Left kidney (tissue), 1 donor: ENCODE measurements at regions not wholly inside any gene's neighbourhood (a gene's known extent, or its start where the extent isn't known, plus 50 kb on each side); places are given as distances from the start of the nearest gene placed in this dataset.

ENCODE experiments used
- DNase-seq: peaks from one replicate; pipeline ENCODE4 v3.0.0-alpha.2; 2013

DNA sequence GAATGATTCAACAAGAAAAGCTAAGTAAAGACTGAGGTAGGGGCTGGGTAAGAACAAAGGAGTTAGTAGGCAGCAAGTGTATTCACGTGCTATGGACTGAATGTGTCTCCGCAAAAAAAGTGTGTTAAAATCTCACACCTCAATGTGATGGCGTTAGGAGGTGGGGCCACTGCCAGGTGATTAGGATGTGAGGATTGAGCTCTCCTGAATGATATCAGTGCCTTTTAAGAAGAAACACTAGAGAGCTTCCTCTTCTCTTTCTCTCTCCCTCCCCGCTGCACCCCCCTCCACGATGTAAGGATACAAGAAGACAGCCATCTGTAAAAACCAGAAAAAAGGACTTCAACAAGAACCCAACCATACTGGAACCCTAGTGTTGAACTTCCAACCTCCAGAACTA, 396.1 kb upstream of the PLXNA2 start:
- DNase-seq = no peak

DNA sequence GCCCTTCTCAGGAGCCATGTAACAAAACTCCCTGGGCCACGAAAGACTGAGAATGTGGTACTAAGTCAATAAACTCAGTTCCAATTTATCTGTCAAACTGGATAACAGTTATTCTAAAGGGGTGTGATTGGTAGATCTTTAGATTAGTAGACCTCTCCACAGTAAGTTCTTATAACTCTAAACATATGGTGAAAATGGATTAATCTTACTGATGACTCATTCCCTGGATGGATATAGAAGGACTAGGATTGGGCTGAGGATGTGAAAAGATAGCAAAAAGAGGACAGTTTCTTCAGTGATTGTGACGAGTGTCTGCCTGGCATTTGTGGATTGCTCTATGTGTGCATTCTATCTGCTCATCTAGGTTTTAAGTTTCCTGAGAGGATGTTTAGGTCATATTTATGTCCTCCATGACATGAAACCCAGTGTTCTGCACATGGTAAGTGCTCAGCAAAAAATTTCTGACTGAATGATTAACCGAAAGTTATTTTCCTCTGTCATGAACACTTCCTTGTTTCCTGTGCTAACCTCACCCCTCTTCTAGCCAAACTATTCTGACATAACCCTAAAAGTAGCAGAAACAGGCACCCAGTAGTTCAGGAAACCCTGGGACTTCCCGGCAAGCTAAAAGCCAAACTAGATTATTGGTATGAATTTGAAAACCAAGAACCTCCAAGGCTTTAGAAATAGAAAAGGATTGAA, 397.5 kb upstream of the PLXNA2 start:
- DNase-seq = no peak

DNA sequence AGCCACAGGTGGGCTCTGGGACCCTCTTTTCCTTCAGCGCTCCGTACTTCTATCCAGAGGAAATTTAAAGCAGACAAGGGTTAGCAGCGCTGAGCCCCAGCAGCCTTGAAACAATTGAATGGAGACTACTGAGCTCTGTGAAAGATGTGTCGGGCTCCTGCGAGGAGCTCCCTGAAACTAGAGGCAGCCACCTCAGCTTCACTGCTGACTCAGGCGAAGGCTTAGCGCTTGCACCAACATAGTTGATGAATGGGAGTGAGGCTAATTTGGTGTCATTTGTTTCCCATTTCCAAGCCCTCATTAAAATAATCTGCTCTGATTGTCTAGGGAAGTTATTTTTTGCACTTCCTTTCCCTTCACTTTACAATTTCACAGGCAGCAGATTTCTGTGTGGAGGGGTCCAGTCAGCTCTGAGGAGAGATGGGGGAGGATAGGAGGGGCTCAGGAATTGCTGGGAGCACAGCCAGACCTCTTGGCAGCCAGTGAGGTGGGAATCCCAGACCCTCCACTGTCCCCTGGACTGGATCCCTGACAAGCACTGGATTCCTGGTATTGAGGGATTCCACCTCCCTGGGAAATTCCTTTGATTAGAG, 398.9 kb upstream of the PLXNA2 start:
- DNase-seq = no peak

DNA sequence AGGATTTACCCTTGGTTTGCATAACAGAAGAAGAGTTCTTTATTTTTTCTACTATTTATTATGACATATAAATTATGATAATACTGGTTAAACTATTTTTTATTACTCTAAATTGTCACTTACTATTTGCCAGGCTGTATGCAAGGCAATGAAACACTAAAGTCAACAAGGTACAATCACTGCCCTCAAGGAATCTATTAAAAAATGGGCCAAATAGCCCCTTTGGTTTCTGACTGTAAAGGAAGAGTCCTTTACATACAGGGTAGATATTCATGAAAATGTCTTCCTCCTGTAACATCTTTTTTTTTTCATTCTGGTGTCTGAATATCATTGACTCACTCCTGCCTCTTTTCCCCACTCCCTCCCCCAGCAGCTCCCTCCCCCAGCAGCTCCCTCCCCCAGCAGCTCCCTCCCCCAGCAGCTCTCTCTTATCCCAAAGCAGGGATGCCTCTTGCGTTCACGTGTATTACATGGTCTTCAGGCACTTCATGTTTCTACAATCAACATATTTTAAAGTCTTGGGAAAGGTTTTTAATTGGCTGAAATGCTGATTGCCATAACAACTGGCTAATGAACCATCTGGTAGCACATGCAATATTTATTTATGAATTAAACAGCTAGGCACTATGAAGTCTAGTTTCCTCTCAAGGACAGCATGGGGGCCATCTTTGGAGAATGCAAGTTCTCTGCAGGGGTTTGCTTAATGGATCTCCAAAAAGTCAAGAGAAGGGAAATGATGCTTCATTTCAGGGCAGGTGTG, 400.4 kb upstream of the PLXNA2 start:
- no peak for DNase-seq

DNA sequence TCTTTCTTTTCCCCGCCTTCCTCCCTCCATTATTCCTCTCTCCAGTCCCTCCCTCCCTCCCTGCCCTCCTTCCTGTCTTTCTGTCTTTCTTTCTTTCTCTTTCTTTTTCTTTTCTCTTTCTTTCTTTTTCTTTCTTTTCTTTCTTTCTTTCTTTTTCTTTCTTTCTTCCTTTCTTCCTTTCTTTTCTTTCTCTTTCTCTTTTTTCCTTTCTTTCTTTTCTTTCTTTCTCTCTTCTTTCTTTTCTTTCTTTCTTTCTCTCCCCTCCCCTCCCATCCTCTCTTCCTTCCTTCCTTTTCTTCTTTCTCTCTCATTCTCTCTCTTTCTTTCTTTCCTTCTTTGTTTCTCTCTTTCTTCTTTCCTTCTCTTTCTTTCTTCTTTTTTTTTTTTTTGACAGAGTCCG, 402.2 kb upstream of the PLXNA2 start:
- DNase-seq = no peak

DNA sequence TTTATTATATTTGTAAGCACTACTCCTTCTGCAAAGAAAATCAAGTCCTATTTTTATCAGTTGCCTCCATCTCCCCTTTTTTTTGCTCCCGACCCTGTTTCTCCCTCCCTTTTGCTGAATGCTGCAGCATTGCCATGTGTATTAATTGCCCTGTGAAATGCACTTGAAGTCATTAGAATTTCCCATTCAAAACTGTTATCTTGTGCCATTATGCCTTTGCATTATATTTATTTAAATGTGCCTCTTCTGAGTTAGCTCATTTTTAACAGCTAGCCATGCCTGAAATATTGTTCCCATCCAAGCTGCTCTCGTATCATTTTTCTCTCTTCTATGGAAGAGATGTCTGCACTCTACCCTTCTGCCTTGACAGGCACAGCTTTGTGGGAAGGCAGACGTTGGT, 404.0 kb upstream of the PLXNA2 start:
- DNase-seq = no peak

DNA sequence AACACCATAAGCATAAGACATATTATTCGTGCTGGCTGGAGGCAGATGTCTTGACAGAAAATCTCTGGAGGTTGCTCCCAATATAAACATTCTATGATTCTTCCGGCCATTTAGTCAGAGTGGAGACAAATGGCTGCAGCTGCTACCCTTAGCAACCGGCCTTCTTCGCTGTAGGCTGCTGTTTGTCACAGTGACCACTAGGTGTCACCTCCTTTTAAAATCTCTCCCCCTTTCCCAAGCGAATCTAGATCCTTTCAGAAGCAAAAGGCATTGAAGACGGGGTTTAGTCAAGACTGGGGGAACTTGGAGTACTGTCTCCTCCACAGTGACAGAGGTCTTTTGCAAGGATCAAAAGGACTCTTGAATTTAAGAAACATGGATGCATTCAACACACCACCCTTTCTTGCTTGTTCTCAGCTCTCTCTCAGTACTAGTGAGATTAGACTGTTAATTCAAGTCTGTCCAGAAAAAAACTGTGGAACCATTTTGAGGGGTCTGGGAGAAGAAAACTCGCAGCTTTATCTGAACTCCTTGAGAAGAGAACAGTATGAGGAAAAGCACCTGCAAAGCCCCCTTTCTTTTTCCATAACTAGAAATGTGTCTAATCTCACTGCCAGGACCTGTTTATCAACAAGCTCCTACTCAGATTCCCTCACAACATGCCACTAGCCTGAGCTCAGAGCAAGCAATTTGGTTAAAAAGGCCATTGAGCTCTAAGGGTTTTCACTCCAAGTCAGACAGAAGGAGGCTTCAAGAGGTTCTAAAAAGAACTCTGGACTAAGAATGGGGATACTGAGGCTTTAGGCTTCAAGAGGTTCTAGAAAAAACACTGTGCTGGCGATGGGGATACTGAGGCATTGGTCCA, 408.3 kb upstream of the PLXNA2 start:
- DNase-seq = peak; percentile 81

DNA sequence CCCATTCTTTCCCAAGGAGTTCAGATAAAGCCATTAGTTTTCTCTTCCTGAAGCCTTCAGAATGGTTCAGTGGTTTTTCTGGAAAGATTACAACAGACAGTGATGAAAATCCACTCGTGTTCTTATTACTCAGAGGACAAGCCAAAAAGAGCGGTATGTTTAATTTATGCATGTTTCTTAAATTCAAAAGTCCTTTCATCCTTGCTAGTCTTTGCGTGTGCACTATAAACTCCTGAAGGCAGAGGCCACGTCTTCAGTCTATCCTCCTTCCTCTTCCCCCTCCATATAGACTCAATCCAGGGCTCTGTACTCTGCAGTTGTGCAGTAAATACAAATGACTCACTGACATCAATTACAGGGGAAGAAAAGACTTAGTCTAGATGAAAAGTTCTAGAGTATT, 409.2 kb upstream of the PLXNA2 start:
- DNase-seq = no peak

DNA sequence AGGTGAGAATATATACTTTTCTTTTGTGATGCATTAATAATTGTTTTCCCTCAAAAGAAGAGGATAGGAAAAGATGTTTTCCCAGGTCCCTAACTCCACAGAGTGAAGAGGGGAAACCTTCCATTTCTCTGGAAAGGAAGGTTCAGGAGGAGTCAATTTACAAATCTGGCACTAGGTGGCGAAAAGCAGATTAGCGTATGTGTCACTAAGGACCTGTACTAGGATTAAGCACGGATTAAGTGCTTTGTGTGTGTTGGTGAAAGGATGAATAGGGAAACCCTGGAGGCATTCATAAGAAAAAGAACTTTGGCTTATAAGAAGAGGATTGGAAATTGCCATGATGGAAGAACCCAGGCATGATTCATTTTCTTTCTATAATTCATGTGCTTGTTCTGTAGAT, 410.1 kb upstream of the PLXNA2 start:
- no peak for DNase-seq

DNA sequence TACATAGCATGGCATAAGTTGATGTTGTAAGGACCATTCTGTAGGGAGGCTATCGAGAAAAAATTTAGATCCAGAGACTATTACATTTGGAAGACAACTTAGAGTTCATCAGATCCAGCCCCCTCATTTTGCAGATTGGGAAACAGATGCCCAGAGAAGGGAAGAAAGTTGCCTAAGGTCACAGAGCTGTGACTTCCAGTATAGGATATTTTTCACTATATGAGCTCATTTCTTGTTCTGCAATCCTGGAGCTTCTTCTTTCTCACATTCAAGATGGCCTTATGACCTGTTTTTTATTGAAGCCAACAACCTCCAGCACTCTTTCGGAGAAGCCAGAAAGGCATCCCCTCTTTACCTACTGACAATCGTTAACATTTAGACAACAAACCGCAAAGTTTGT, 421.8 kb upstream of the PLXNA2 start:
- DNase-seq = no peak

DNA sequence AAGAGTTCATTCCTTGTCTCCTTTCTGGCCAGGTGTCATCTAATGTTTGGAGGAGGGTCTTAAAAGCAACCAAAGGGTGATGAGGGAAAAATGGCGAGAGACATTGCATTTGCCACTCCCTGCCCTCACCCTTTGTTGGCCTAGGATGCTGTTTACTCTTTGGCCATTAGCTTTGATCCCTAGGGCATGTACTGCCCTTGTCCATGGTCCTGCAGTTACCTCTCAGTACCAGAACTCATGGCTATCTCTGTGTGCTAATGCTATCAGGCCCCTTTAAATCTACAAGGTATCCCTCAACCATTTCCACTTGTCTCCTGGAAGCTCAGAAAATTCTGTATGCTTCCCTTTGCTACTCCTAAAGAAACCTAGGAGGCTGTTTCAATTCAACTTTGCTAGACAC, 424.8 kb upstream of the PLXNA2 start:
- peak; percentile 17 for DNase-seq

DNA sequence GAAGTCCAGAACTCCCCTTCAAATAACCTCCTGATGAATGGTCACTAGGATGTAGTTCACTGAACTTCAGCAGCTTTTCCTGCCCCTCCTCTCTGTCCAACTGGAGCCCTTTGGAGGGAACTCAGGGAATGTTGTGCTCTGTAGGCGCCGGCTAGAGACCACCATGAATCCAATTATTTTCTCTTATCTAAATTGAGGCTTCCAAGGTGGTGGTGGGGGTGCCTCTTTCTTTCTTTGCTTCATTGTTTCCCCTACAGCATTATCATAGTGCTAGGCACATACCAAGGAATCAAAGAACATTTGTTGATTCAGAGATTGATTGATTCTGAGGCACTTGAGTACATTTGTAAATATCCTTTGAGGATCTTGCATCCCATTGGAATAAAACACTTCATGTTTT, 426.6 kb upstream of the PLXNA2 start:
- no peak for DNase-seq

DNA sequence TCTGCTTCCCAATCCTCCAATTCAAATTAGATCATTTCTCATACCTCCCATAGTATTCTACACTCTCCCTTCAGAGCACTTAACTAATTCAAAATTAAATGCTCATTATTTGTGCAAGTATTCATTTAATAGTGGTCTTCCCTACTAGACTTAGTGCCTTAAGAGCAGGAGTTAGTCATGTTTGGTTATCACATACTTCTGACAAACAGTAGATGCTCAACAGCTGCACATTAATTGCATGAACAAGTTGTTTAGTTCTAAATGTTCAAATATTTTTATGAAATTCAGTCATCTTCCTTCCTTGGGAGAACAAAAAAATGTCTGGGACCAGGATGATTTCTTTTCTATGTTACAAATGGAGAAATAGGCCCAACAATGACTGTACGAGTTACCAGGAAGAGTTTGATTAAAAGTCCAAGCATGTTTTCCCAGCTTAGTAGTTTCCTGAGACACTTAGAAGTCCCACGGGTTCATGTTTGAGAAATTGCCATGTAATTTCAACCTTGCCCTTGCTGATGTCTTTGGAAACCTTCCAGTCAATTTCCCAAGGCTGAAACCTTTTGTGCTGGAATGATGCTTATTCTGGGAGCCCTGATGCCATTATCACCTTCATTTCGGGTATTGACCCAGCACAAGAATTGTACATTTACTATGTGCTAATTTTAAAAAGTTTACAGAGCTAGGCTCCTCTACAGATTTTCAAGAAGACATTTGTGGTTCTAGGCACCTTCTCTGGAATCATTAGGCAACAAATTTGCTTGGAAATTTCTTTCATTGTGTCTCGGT, 437.9 kb upstream of the PLXNA2 start:
- DNase-seq = peak; percentile 19

DNA sequence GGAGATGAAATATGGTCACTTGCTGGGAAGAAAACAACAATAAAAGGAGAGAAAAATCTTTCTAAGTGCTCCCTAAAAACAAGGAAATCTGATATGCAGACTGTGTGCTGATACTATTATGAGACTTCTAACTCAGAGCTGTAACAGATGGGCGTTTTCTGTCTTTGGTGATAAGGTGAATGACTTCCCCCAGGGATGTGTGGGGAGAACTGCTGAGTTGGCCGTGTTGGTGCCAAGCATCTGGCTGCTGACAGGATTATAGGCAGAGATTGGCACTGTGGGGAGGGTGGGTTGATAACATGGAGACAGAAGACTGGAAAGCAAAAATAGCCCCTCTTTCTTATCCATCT, 438.5 kb upstream of the PLXNA2 start:
- DNase-seq = no peak

DNA sequence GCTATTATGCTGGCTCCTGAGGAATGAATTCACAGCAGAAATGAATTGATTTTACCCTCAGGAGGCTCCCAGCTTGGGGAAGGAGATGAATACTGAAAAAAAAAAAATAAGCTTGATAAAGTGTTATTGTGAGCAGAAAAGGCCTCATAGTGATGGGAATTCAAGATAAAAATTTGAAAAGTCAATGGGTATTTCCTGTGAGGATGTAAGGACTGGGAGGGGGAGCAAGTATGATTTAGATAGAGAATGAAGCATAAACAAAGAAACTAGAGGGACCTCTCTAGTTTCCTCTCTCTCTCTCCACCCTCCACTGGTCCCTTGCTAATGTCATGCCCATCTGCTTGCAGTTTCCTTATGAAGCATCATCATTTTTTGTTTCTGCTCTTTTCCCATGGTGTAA, 439.0 kb upstream of the PLXNA2 start:
- no peak for DNase-seq

DNA sequence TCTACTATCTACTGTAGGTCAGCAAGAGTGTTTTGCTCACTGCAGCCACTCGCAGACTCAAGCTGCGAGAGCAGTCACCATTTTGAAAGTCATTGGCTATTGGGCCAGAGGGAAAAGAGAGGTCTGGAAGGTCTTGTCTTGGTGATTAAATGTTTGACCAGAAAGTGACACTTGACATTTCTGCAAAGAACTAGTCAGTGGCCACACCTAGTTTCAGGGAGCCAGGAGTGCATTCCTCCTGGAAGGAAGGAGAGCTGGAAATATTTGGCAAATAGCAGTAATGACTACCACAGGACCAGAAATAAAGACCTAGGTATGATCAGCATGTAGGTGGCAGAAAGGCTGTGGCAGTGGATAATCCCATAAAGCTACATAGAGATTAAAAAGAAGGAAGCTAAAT, 440.0 kb upstream of the PLXNA2 start:
- DNase-seq = no peak

DNA sequence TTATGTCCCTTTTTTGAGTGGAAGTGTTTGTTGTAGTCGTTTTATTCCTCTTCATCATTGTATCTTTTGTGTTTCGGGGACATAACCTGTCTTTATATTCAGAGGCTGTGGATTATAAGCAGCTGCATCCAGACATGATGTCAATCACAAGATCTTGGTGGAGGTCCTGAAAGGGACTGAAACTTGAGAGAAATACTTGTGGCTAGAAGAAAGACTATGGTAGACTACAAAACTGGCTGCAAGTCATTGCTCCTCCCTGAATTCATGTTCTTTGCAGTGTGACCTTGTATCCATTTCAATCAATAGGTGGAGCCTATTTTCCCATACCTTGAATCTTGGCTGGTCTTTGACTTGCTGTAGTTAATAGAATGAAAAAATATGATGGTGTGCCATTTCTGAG, 442.4 kb upstream of the PLXNA2 start:
- DNase-seq = no peak

DNA sequence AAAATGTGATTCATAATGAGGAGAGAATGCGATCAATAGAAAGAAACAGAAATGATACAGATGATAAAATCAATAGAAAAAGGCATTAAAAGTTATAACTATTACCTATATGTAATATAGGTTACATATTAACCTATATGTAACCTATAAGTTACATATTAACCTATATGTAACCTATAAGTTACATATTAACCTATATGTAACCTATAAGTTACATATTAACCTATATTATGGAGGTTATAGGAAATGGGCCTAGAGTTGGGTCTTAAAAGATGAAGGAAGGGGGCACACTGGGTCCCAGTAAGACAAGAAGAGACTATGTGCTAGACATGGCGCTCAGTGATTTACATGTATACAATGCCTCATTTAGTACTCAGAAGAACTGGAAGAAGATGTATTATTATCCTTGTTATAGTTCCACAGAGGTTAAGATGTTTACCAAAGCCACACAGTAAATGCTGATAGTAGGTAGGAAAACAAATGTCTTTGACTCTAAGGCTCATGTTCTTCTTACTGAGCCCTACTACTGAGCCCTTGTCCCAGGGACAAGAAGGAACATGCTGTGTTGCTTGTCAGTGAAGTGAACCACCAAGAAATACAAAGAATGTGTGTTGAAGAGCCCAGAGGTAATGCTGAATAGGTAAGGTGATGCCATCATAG, 444.6 kb upstream of the PLXNA2 start:
- DNase-seq = no peak

DNA sequence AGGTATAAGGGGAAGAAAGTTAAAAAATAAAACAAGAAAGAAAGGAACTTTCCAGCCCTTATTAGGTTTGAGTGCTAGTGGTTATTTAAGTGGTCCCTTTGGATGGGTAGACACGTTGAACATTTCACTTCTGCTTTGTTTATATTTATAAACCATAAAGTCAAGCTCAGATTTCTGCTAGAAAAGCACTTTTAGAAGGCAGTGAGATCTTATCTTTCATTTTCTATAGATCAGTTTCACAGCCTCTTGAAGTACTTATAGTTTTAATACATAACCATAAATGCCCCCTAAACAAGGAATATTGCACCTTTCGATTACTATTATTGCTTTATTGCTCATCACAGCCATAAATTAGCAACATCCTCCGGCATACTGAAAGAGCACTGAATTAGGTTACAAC, 446.8 kb upstream of the PLXNA2 start:
- no peak for DNase-seq

DNA sequence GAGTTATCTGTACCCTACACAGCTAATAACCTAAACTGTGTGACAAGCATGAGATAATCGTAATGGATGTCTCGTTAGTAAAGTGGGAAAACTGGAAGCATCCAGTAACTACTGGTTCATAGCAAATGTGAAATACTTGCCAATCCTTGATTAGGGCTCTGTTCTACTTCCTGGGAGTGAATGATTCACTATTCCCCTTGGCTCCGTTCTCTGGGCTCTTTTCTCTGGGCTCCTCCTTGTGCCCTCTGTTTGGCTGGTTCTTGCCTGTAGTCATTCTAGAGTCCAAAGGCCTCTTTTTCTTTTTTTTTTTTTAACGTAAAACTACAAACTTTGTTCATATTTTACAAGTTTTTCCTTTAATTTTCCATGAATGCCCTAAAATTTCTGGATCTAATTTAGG, 465.8 kb upstream of the PLXNA2 start:
- DNase-seq = no peak

DNA sequence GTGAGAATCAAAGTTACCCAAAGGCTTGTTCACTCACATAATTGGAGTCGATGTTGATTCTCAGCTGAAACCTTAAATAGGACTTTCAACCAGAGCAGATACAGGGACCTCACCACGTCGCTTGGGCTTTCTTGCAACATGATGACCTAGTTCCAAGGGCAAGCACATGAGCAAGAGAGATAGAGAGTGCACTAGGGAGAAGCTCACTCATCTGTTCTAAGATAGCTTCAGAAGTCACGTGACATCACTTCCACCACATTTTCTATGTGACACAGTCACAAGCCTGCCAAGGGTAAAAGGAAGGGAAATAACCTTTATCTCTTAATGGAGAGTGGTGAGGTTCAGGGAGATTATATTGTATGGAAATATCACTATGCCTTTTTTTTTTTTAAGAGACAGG, 470.1 kb upstream of the PLXNA2 start:
- no peak for DNase-seq
